Body of pancreas (tissue), 4 donors: ENCODE measurements at regions not wholly inside any gene's neighbourhood (a gene's known extent, or its start where the extent isn't known, plus 50 kb on each side); places are given as distances from the start of the nearest gene placed in this dataset.
A peak's percentile ranks its signal among the peaks of the same experiment; 100 is the strongest.
"Not testable (repeated sequence)": the region's sequence is repeated elsewhere in the genome, so short reads cannot be mapped to it uniquely, and the experiment has no call there.

Experiments used
- ATAC-seq: fragments of 150-250 bp; one replicate; pipeline ENCODE4 v1.9.1; 2016
- DNase-seq, 4 donors: peaks; one replicate each; pipeline ENCODE4 v3.0.0-alpha.2; 2019
- H3K27ac ChIP-seq, 4 donors: fragments of 200-600 bp; sonication (generic); 1 replicate in 3 of 4; 2 replicates in 1 of 4; pipeline versions ENCODE4 v1.5.1 to v1.6.1; 2016 to 2019; ENCODE audit warnings: mild to moderate bottlenecking in 1 of 4, mixed read lengths in 1 of 4, moderate library complexity in 1 of 4
- H3K27me3 ChIP-seq, 2 donors: fragments of 200-600 bp; sonication (generic); one replicate each; pipeline ENCODE4 v1.6.0; 2016; ENCODE audit warnings: mild to moderate bottlenecking in 1 of 2
- H3K36me3 ChIP-seq, 2 donors: fragments of 200-600 bp; sonication (generic); replicated peaks in 1 of 2; 2 replicates each; pipeline ENCODE4 v1.5.1; 2016; ENCODE audit warnings: low read depth in 2 of 2; ENCODE audit not compliant: insufficient read depth in 1 of 2
- H3K4me1 ChIP-seq: fragments of 200-600 bp; sonication (generic); one replicate; pipeline ENCODE4 v1.6.0; 2016
- H3K4me3 ChIP-seq, 2 donors: fragments of 200-600 bp; sonication (generic); 1 replicate in 1 of 2; 2 replicates in 1 of 2; pipeline ENCODE4 v1.5.1; 2016 to 2019
- H3K9me3 ChIP-seq, 3 donors: fragments of 200-600 bp; sonication (generic); 1 replicate in 2 of 3; 2 replicates in 1 of 3; pipeline ENCODE4 v1.5.1; 2016
- CTCF ChIP-seq, 7 experiments: fragments of 450-650 bp in 4 of 7; fragments of 200-600 bp in 3 of 7; sonication (generic) in 3 of 7; IDR thresholded peaks; one replicate each; pipeline ENCODE4 v1.5.1; 2016 to 2019; ENCODE audit warnings: antibody characterized with exemption in 7 of 7
- POLR2A ChIP-seq, 3 donors: fragments of 450-650 bp; IDR thresholded peaks; one replicate each; pipeline ENCODE4 v1.6.1; 2016; ENCODE audit warnings: antibody characterized with exemption in 3 of 3, mild to moderate bottlenecking in 2 of 3
- WGBS, 2 donors: methylation state at CpG; one replicate each; pipeline ENCODE4 v1.1.5; 2017; 5-methylcytosine and 5-hydroxymethylcytosine counted together
- intact Hi-C: fragments of 100-400 bp; cut with DNase I; formaldehyde crosslinking; loops from one replicate; pipeline ENCODE4 v1.15.1; 2023

DNA sequence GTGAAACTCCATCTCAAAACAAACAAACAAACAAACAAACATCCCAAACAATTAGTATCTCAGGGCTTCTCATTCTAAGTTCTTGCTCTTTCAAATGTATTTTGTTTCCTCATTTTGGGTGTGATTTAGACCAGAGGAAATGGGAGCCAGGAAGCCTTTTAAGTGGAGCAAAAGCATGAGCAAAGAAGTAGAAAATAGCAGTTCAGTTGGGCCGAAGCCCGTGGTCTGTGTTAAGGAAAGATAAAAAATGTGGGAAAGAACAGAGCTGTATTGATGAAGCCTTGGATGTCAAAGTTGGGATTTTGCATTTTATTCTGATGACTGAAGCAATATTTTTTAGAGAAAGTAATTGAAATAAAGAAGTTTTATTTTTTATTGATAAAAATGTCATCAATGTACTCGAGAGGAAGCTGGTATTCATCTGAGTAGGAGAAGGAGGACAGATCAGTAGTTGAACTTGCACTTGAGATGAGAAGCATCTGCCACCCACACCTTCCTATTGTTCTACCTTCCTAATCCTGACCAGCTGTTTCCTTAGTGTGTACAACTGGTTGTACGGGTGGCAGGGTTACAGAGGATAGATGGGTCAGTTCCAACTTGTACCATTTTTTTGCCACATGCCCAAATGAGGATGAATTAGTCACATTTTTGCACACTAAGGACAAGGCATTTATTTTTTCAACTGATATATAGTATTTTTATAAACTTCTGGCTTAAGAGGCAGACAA is 56.1 kb downstream of the KIAA0408 start:
- WGBS, 2 donors: 65 to 69% methylated on average over 4 of the region's 4 CpGs
- H3K36me3 ChIP-seq: no peaks in the 10 kb centered on the region
- no peak for DNase-seq
- no peak for TF ChIP-seq CTCF (IDR thresholded peaks at IDR 0.05)
- TF ChIP-seq POLR2A (IDR thresholded peaks at IDR 0.05): no peak
- no peaks in the 10 kb centered on the region for H3K4me1 ChIP-seq
- H3K27me3 ChIP-seq: no peaks in the 10 kb centered on the region
- no peak overlapping the region for H3K27ac ChIP-seq
- ATAC-seq: no peak
- H3K4me3 ChIP-seq: no peak overlapping the region
- intact Hi-C loops: no loop called here
- no peaks in the 10 kb centered on the region for H3K9me3 ChIP-seq

- H3K9me3 ChIP-seq: no peaks in the 10 kb centered on the region
- DNase-seq: no peak
- 86 to 88% methylated on average over 6 of the region's 6 CpGs for WGBS, 2 donors
- no peaks in the 10 kb centered on the region for H3K4me1 ChIP-seq
- TF ChIP-seq CTCF (IDR thresholded peaks at IDR 0.05) (no peak), POLR2A (IDR thresholded peaks at IDR 0.05) (no peak)
- H3K36me3 ChIP-seq: no peaks in the 10 kb centered on the region
- H3K4me3 ChIP-seq: no peak overlapping the region
- intact Hi-C loops: no loop called here
- no peak overlapping the region for H3K27ac ChIP-seq
- no peak for ATAC-seq
- H3K27me3 ChIP-seq: no peaks in the 10 kb centered on the region
Measured at GRCh38 chr6:127397729-127398630, 54.6 kb upstream of the ECHDC1 start.

DNA sequence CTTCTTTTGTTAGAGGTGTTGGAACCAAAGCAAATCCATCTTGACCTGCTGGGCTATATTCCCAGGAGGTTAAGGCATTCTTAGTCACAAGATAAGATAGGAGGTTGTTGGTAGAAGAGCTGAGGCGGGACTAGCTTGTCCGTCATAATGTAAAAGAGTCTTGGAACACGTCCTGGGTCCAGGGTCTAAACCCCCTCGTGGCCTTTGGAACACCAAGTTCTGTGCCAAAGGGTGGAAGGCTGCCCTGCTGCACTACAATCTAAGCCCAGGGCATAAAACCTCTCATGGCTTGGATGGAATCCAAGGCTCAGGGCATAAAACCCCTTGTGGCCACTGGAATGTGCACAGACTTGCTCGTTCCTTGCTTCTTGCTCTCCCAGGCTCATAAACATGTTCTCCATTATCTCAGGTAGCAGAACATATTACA is 53.8 kb upstream of the ECHDC1 start:
- H3K36me3 ChIP-seq, H3K27me3 ChIP-seq, H3K27ac ChIP-seq, intact Hi-C loops, H3K9me3 ChIP-seq, H3K4me3 ChIP-seq, ATAC-seq, H3K4me1 ChIP-seq: not testable (repeated sequence)
- 26 to 39% methylated on average over 5 of the region's 5 CpGs for whole genome bisulfite sequencing, 2 donors
- DNase-seq: peak in 2 of 4 donors; percentile 14 to 62
